ENCODE measurements at regions not wholly inside any gene's neighbourhood (a gene's known extent, or its start where the extent isn't known, plus 50 kb on each side); places are given as distances from the start of the nearest gene placed in this dataset.

DNA sequence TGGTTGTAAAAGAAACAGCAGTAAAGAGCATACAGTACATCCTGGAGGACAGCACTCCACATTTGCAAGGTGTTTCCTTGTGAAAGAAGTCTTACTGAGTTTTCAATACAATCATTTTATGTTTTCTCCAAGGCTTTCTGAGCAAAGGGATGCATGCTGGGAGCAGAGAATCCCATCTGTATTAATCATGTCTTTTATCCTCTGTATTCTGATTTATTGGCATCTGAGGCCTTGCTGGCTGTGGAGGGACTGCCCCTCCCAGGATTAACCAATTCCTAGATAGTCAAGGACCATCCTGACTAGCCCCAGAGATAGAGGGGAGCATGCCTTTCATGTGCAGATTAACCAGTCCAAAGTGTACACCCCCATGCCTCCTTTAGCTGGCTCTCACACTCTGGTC, 476.3 kb downstream of the SIPA1L2 start:
- no peak for TF ChIP-seq CTCF (IDR thresholded peaks at IDR 0.05)
- Histone ChIP-seq H3K27me3 (ENCODE audit: control insufficient read depth in 1 of 2, insufficient read depth in 2 of 2, low read length in 2 of 2) (no peaks in the 10 kb centered on the region), H3K4me1 (ENCODE audit: insufficient read depth, low read length) (no peaks in the 10 kb centered on the region), H3K27ac (ENCODE audit: low read depth in 1 of 2, low read length in 2 of 2) (no peak overlapping the region), H3K36me3 (ENCODE audit: insufficient read depth, low read length) (no peaks in the 10 kb centered on the region), H3K9me3 (ENCODE audit: control insufficient read depth in 1 of 2, insufficient read depth in 1 of 2, low read length in 2 of 2) (peaks cover 0 to 4% of the 10 kb centered on the region in 2 experiments), H3K4me3 (ENCODE audit: low read length) (no peak overlapping the region)
- H3K27me3 Mint-ChIP-seq, result no peaks in the 10 kb centered on the region
- DNase-seq (no peak), ATAC-seq (ENCODE audit: poor library complexity) (no peak)
- H3K27ac Mint-ChIP-seq, result no peak overlapping the region
- CTCF ChIA-PET, result no interaction called here
- H3K36me3 Mint-ChIP-seq (ENCODE audit: low read depth), result no peaks in the 10 kb centered on the region
- intact Hi-C loops (cut with DNase I, micrococcal nuclease), result no loop called here
- no peaks in the 10 kb centered on the region for H3K4me1 Mint-ChIP-seq (ENCODE audit: low read depth)
- no peak overlapping the region for H3K4me3 Mint-ChIP-seq
- no peaks in the 10 kb centered on the region for H3K9me3 Mint-ChIP-seq
- POLR2A ChIA-PET, result no interaction called here

DNA sequence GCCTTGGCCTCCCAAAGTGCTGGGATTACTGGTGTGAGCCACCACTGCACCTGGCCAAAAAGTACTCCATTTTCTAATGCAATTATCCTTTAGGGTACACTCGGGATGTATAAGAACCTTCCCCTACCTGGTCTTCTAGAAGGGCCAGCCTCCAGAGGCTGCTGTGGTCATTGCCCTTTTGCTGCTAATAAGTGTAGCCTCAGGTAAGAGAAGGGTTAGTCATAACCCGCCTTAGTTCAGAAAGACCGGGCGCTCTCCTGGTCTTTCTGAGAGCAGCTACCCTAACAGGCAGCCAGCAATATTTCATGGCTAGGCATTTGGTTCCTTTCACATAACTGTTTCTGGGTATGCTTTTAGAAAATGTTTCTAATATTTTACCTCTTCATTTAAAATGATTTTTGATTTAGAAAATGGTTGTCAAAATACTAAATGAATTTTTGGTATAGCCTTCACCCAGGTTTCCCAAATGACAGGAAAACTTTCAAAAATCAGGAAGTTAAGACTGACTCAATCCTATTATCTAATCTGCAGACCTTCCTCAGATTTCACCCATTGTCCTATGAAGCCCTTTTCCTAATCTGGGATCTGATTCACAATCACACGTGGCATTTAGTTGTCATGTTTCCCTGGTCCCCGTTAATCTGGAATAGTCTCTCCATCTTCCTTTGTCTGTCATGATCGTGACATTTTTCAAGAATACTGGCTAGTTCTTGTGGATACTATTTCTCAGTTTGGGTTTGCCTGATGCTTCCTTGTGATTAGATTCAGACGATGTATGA, 479.0 kb downstream of the SIPA1L2 start:
- H3K36me3 Mint-ChIP-seq (ENCODE audit: low read depth), result no peaks in the 10 kb centered on the region
- no peak for ATAC-seq (ENCODE audit: poor library complexity)
- H3K36me3 ChIP-seq (ENCODE audit: insufficient read depth, low read length), result no peaks in the 10 kb centered on the region
- intact Hi-C loops (cut with DNase I, micrococcal nuclease), result no loop called here
- H3K9me3 ChIP-seq (ENCODE audit: control insufficient read depth in 1 of 2, insufficient read depth in 1 of 2, low read length in 2 of 2), result no peaks in the 10 kb centered on the region
- no peaks in the 10 kb centered on the region for H3K27me3 ChIP-seq (ENCODE audit: control insufficient read depth in 1 of 2, insufficient read depth in 2 of 2, low read length in 2 of 2)
- DNase-seq, result no peak
- H3K4me3 Mint-ChIP-seq, result no peak overlapping the region
- no peaks in the 10 kb centered on the region for H3K9me3 Mint-ChIP-seq
- H3K27ac ChIP-seq (ENCODE audit: low read depth in 1 of 2, low read length in 2 of 2), result no peak overlapping the region
- no peak overlapping the region for H3K4me3 ChIP-seq (ENCODE audit: low read length)
- POLR2A ChIA-PET, result no interaction called here
- no peak overlapping the region for H3K27ac Mint-ChIP-seq
- no peaks in the 10 kb centered on the region for H3K27me3 Mint-ChIP-seq
- H3K4me1 Mint-ChIP-seq (ENCODE audit: low read depth), result no peaks in the 10 kb centered on the region
- TF ChIP-seq CTCF (IDR thresholded peaks at IDR 0.05), result no peak
- no peaks in the 10 kb centered on the region for H3K4me1 ChIP-seq (ENCODE audit: insufficient read depth, low read length)
- CTCF ChIA-PET, result no interaction called here

- ATAC-seq (ENCODE audit: poor library complexity) (no peak), DNase-seq (no peak)
- H3K4me3 Mint-ChIP-seq, result no peak overlapping the region
- Histone ChIP-seq H3K4me1 (ENCODE audit: insufficient read depth, low read length) (no peaks in the 10 kb centered on the region), H3K4me3 (ENCODE audit: low read length) (no peak overlapping the region), H3K27ac (ENCODE audit: low read depth in 1 of 2, low read length in 2 of 2) (no peak overlapping the region), H3K9me3 (ENCODE audit: control insufficient read depth in 1 of 2, insufficient read depth in 1 of 2, low read length in 2 of 2) (no peaks in the 10 kb centered on the region), H3K27me3 (ENCODE audit: control insufficient read depth in 1 of 2, insufficient read depth in 2 of 2, low read length in 2 of 2) (no peaks in the 10 kb centered on the region), H3K36me3 (ENCODE audit: insufficient read depth, low read length) (no peaks in the 10 kb centered on the region)
- no peaks in the 10 kb centered on the region for H3K9me3 Mint-ChIP-seq
- H3K27ac Mint-ChIP-seq, result no peak overlapping the region
- intact Hi-C loops (cut with DNase I, micrococcal nuclease), result no loop called here
- ChIA-PET CTCF (no interaction called here), POLR2A (no interaction called here)
- no peaks in the 10 kb centered on the region for H3K4me1 Mint-ChIP-seq (ENCODE audit: low read depth)
- H3K36me3 Mint-ChIP-seq (ENCODE audit: low read depth), result no peaks in the 10 kb centered on the region
- no peaks in the 10 kb centered on the region for H3K27me3 Mint-ChIP-seq
- TF ChIP-seq CTCF (IDR thresholded peaks at IDR 0.05), result no peak
These were observed 480.4 kb downstream of the SIPA1L2 start for GRCh38 chr1:232149287-232150201.
